GM23248 (cell line): ENCODE measurements at regions not wholly inside any gene's neighbourhood (a gene's known extent, or its start where the extent isn't known, plus 50 kb on each side); places are given as distances from the start of the nearest gene placed in this dataset.
A peak's percentile ranks its signal among the peaks of the same experiment; 100 is the strongest.

Experiments used
- DNase-seq: peaks from one replicate; pipeline ENCODE4 v3.0.0-alpha.2; 2015
- H2AFZ ChIP-seq: fragments of 200-600 bp; sonication (generic); 2 replicates; pipeline ENCODE4 v1.6.1; 2016; ENCODE audit warnings: antibody characterized with exemption
- H3F3A ChIP-seq: fragments of 200-600 bp; sonication (generic); 2 replicates; pipeline ENCODE4 v1.6.1; 2016; ENCODE audit warnings: mild to moderate bottlenecking, antibody characterized with exemption, mixed run types; ENCODE audit not compliant: insufficient read depth
- H3K27ac ChIP-seq: fragments of 200-600 bp; sonication (generic); 2 replicates; pipeline ENCODE4 v1.5.1; 2016; ENCODE audit warnings: mild to moderate bottlenecking
- H3K27me3 ChIP-seq: fragments of 200-600 bp; sonication (generic); replicated peaks from 2 replicates; pipeline ENCODE4 v1.6.1; 2016; ENCODE audit warnings: mild to moderate bottlenecking; ENCODE audit not compliant: insufficient read depth
- H3K36me3 ChIP-seq: fragments of 200-600 bp; sonication (generic); 2 replicates; pipeline ENCODE4 v1.6.1; 2016; ENCODE audit warnings: low read depth, mild to moderate bottlenecking
- H3K4me1 ChIP-seq: fragments of 200-600 bp; sonication (generic); 2 replicates; pipeline ENCODE4 v1.6.1; 2016; ENCODE audit warnings: mild to moderate bottlenecking; ENCODE audit not compliant: insufficient read depth
- H3K4me2 ChIP-seq: fragments of 200-600 bp; sonication (generic); one replicate; pipeline ENCODE4 v1.6.1; 2016; ENCODE audit warnings: mild to moderate bottlenecking; ENCODE audit not compliant: unreplicated experiment
- H3K4me3 ChIP-seq: fragments of 200-600 bp; sonication (generic); 2 replicates; pipeline ENCODE4 v1.5.1; 2016; ENCODE audit warnings: mild to moderate bottlenecking
- H3K79me2 ChIP-seq: fragments of 200-600 bp; sonication (generic); 2 replicates; pipeline ENCODE4 v1.6.1; 2016; ENCODE audit warnings: mild to moderate bottlenecking; ENCODE audit not compliant: insufficient read depth
- H3K9ac ChIP-seq: fragments of 200-600 bp; sonication (generic); 2 replicates; pipeline ENCODE4 v1.6.1; 2016; ENCODE audit warnings: mild to moderate bottlenecking
- H3K9me2 ChIP-seq: fragments of 200-600 bp; sonication (generic); 2 replicates; pipeline ENCODE4 v1.6.1; 2016; ENCODE audit warnings: mixed run types, mild to moderate bottlenecking, moderate library complexity; ENCODE audit not compliant: insufficient read depth
- H3K9me3 ChIP-seq: fragments of 200-600 bp; sonication (generic); one replicate; pipeline ENCODE4 v1.6.1; 2017; ENCODE audit warnings: low read depth
- H4K20me1 ChIP-seq: fragments of 200-600 bp; sonication (generic); 2 replicates; pipeline ENCODE4 v1.6.0; 2016; ENCODE audit not compliant: insufficient read depth
- EZH2 ChIP-seq: fragments of 200-600 bp; sonication (generic); IDR thresholded peaks from 2 replicates; pipeline ENCODE4 v1.6.1; 2018; ENCODE audit warnings: antibody characterized with exemption, mild to moderate bottlenecking; ENCODE audit not compliant: insufficient read depth, poor library complexity, severe bottlenecking
- EZH2phosphoT487 ChIP-seq: fragments of 200-600 bp; sonication (generic); IDR thresholded peaks from 2 replicates; pipeline ENCODE4 v1.6.1; 2018; ENCODE audit warnings: antibody characterized with exemption, moderate library complexity, mild to moderate bottlenecking, low read depth; ENCODE audit not compliant: insufficient read depth
- WGBS, 2 experiments: methylation state at CpG; one replicate each; pipeline ENCODE4 v1.1.6; 2015 to 2017; ENCODE audit warnings: low lambda C conversion rate in 2 of 2, low coverage in 1 of 2; ENCODE audit errors: missing lambda C conversion rate in 2 of 2; 5-methylcytosine and 5-hydroxymethylcytosine counted together
- in situ Hi-C: fragments of 300-500 bp; cut with MboI; formaldehyde crosslinking; loops from 2 replicates; pipeline ENCODE4 v1.15.0; 2020

DNA sequence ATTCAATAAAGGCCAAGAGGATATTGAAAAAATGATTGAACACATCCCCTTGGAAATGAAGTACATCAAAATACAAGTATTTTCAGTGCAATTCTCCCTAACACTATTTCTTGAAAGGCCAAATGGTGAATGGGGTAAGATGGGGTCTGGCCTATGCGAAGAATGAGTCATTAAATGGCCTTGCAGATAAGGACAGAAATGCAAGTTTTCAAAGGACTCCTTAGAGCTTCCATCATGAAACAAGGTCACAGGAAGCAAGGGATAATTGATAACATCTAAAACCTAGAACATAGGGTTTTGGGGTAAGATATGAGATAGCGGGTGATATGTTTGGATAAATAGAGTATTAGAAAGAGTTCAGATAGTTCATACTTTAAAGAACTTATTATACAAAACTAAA lies 109.3 kb upstream of the ABCB5 start:
- H3K27ac ChIP-seq, result no peak overlapping the region
- H3K9me2 ChIP-seq, result no peaks in the 10 kb centered on the region
- no peak overlapping the region for H3K9ac ChIP-seq
- DNase-seq, result no peak
- no peaks in the 10 kb centered on the region for H3K9me3 ChIP-seq
- H3K4me2 ChIP-seq, result no peak overlapping the region
- H3K79me2 ChIP-seq, result no peaks in the 10 kb centered on the region
- H3F3A ChIP-seq, result no peaks in the 10 kb centered on the region
- TF ChIP-seq EZH2phosphoT487 (no peak), EZH2 (no peak)
- no peaks in the 10 kb centered on the region for H4K20me1 ChIP-seq
- H3K4me1 ChIP-seq, result no peaks in the 10 kb centered on the region
- 53 to 71% methylated on average over 2 of the region's 2 CpGs for WGBS, 2 experiments
- in situ Hi-C loops, result no loop called here
- H3K4me3 ChIP-seq, result no peak overlapping the region
- peaks cover 10% of the 10 kb centered on the region; the same call in 1 of the 2 replicates for H3K27me3 ChIP-seq
- no peak overlapping the region for H2AFZ ChIP-seq
- H3K36me3 ChIP-seq, result no peaks in the 10 kb centered on the region

DNA sequence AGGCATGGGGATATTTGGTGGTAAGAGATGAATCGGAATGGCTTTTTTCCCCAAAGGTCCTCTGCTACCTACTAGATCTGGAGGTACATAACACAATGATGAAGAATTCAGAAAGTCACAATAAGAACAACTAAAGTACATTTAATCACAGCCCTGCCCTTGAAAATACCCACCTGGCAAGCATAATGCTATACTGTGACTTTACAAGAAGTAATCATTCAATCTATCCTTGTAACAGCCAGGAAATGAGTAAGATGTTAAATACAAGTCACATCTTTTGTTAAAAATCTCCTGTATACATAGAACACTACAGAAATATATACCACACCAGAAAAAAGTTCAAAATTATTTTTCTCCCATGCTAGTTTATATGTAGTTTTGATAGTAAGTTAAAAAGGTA lies 108.3 kb upstream of the ABCB5 start:
- no peaks in the 10 kb centered on the region for H3F3A ChIP-seq

DNA sequence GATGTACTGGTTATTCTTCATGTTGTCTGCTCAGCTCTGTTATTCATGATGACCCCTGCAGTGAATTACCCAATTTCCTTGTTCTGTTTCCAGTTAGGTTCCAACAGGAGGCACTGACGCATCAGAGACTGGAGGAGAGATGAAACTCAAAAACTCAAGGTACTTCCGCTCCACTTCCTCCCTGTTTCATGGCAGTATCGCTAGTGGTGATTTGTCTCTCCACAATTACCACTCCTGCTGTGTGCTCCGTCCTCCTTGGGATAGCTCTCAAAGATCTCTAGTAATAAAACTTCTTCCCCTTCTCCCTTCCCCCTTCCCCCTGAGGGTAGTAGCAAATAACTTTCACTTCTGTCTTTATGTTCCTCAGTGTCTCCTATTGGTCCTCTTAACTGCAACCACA lies 107.4 kb upstream of the ABCB5 start:
- H2AFZ ChIP-seq, result no peak overlapping the region
- H3K4me3 ChIP-seq, result no peak overlapping the region
- H3K9me3 ChIP-seq, result no peaks in the 10 kb centered on the region
- no peak overlapping the region for H3K27ac ChIP-seq
- peak; percentile 5 for DNase-seq
- H3K36me3 ChIP-seq, result no peaks in the 10 kb centered on the region
- no peak overlapping the region for H3K4me2 ChIP-seq
- H3K79me2 ChIP-seq, result no peaks in the 10 kb centered on the region
- H3K9ac ChIP-seq, result no peak overlapping the region
- TF ChIP-seq EZH2 (no peak), EZH2phosphoT487 (no peak)
- H3K4me1 ChIP-seq, result no peaks in the 10 kb centered on the region
- in situ Hi-C loops, result no loop called here
- no peaks in the 10 kb centered on the region for H3F3A ChIP-seq
- 44 to 47% methylated on average over 4 of the region's 4 CpGs for WGBS, 2 experiments
- H4K20me1 ChIP-seq, result no peaks in the 10 kb centered on the region
- peaks cover under 1% of the 10 kb centered on the region; the same call in 1 of the 2 replicates for H3K9me2 ChIP-seq
- H3K27me3 ChIP-seq, result peaks cover 10% of the 10 kb centered on the region; the same call in 1 of the 2 replicates

More for the DNA sequence above, 108.3 kb upstream of the ABCB5 start:
- Histone ChIP-seq H4K20me1 (no peaks in the 10 kb centered on the region), H3K9me3 (no peaks in the 10 kb centered on the region), H3K27me3 (peaks cover 10% of the 10 kb centered on the region; the same call in 1 of the 2 replicates), H3K4me2 (no peak overlapping the region), H2AFZ (no peak overlapping the region), H3K79me2 (no peaks in the 10 kb centered on the region), H3K27ac (no peak overlapping the region), H3K4me3 (no peak overlapping the region), H3K4me1 (no peaks in the 10 kb centered on the region), H3K9me2 (no peaks in the 10 kb centered on the region), H3K9ac (no peak overlapping the region), H3K36me3 (no peaks in the 10 kb centered on the region)
- in situ Hi-C loops, result no loop called here
- no peak for DNase-seq
- 81 to 85% methylated on average over 1 of the region's 1 CpG for WGBS, 2 experiments
- TF ChIP-seq EZH2phosphoT487 (no peak), EZH2 (no peak)

DNA sequence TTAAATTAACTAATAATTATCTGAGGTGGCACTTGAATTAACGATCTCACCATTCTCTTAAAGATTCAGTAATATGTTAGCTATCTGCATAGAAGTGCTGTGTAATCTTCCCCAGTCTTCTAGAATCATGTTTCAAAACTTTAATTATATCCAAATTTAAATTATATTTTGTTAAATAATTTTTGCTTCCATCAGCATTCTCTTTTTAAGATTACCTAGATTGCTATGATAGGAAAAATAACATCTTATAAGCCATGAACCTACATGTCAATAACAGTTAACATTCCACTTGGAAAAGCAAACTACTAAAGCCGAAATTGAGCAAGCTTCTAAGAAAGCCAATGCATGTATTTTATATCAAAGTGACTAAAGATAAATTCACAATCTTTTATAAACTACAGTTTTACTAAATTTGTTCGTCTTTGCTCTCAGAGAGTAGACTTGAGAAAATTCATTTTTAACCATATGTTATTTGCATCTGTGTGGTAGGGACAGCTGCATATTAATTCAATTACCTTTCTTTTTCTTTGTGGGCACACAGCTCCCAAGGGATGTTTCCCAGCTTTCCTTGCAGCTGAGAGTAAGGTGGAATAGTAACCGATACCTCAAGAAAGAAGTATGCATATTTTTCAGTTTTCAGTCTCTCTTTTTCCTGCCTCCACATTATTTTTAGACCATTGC lies 105.4 kb upstream of the ABCB5 start:
- Histone ChIP-seq H3K27ac (no peak overlapping the region), H4K20me1 (no peaks in the 10 kb centered on the region), H3K4me2 (no peak overlapping the region), H3K4me1 (no peaks in the 10 kb centered on the region), H3K9me3 (no peaks in the 10 kb centered on the region), H3K4me3 (no peak overlapping the region), H2AFZ (no peak overlapping the region), H3K9me2 (peaks cover 4% of the 10 kb centered on the region; the same call in 1 of the 2 replicates), H3K36me3 (no peaks in the 10 kb centered on the region), H3K9ac (no peak overlapping the region), H3K27me3 (peaks cover 10% of the 10 kb centered on the region; the same call in 1 of the 2 replicates), H3F3A (no peaks in the 10 kb centered on the region), H3K79me2 (no peaks in the 10 kb centered on the region)
- in situ Hi-C loops, result no loop called here
- 61 to 63% methylated on average over 4 of the region's 4 CpGs for WGBS, 2 experiments
- DNase-seq, result no peak
- TF ChIP-seq EZH2 (no peak), EZH2phosphoT487 (no peak)
